HCT116 (cell line): ENCODE measurements at regions not wholly inside any gene's neighbourhood (a gene's known extent, or its start where the extent isn't known, plus 50 kb on each side); places are given as distances from the start of the nearest gene placed in this dataset.

Source experiments
- ATAC-seq: fragments of 200-7000 bp; cut with Tn5 transposase; 2 replicates; pipeline ENCODE4 v1.9.1; 2020; ENCODE audit warnings: mild to moderate bottlenecking, moderate library complexity
- BruUV-seq: library from RNA; stranded (reverse); fragments of 400-500 nt; replicated peaks from 2 replicates; lab custom pipeline; 2021; lab: Mats Ljungman, UMichigan
- CTCF ChIA-PET: fragments of 300-600 bp; sonication (Branson Sonifier 250); formaldehyde crosslinking; loops from one replicate; lab custom pipeline; 2021; ENCODE audit warnings: antibody characterized with exemption; lab: Charles Lee
- POLR2A ChIA-PET: fragments of 300-600, 350-600 bp; sonication (Branson Sonifier 250); formaldehyde crosslinking; loops from one replicate; lab custom pipeline; 2021; ENCODE audit warnings: antibody characterized with exemption; lab: Charles Lee
- RAD21 ChIA-PET, 2 experiments: fragments of 300-600 bp; sonication (Branson Sonifier 250); formaldehyde crosslinking; loops; one replicate each; lab custom pipeline; 2023; ENCODE audit warnings: low total read pairs in 2 of 2; ENCODE audit not compliant: uncharacterized antibody in 2 of 2, unreplicated experiment in 2 of 2, low non-redundant PET in 1 of 2; lab: Charles Lee
- DNase-seq: peaks from one replicate; pipeline ENCODE4 v3.0.0-alpha.2; 2010; ENCODE audit warnings: low read depth, low spot score
- H2AFZ ChIP-seq: fragments of 200-600 bp; shearing (Covaris generic), sonication (generic); 2 replicates; pipeline ENCODE4 v1.6.1; 2017; ENCODE audit warnings: low read depth, mixed run types, mixed read lengths, antibody characterized with exemption, low read length; ENCODE audit not compliant: poor library complexity, severe bottlenecking
- H3K27ac ChIP-seq: 2 replicates; pipeline ENCODE4 v1.5.1; 2012; ENCODE audit warnings: low read depth, low read length
- H3K27me3 ChIP-seq: fragments of 200-600 bp; sonication (generic); 2 replicates; pipeline ENCODE4 v1.6.1; 2016; ENCODE audit warnings: mixed run types, low read length, mixed read lengths; ENCODE audit not compliant: insufficient read depth
- H3K36me3 ChIP-seq, 2 experiments: fragments of 200-500 bp in 1 of 2; fragments of 200-600 bp in 1 of 2; sonication (Bioruptor generic) in 1 of 2; sonication (generic) in 1 of 2; 2 replicates each; pipeline versions ENCODE4 v1.5.1 to v1.6.1; 2014 to 2016; ENCODE audit warnings: low read length in 2 of 2, inconsistent platforms in 1 of 2, mixed read lengths in 1 of 2, mixed run types in 1 of 2; ENCODE audit not compliant: insufficient read depth in 2 of 2, control insufficient read depth in 1 of 2
- H3K4me1 ChIP-seq, 2 experiments: fragments of 200-600 bp in 1 of 2; sonication (generic) in 1 of 2; 2 replicates each; pipeline versions ENCODE4 v1.5.1 to v1.6.1; 2012 to 2017; ENCODE audit warnings: low read length in 2 of 2, inconsistent platforms in 1 of 2, mild to moderate bottlenecking in 1 of 2, mixed read lengths in 1 of 2, mixed run types in 1 of 2, moderate library complexity in 1 of 2; ENCODE audit not compliant: insufficient read depth in 2 of 2, control insufficient read depth in 1 of 2
- H3K4me2 ChIP-seq: fragments of 200-600 bp; sonication (generic); 2 replicates; pipeline ENCODE4 v1.6.1; 2017; ENCODE audit warnings: mixed run types, low read length, mixed read lengths
- H3K4me3 ChIP-seq, 2 experiments: fragments of 200-600 bp in 1 of 2; sonication (generic) in 1 of 2; replicated peaks in 1 of 2; 2 replicates each; pipeline ENCODE4 v1.5.1; 2011 to 2016; ENCODE audit warnings: low read length in 2 of 2, control low read depth in 1 of 2, low read depth in 1 of 2, mild to moderate bottlenecking in 1 of 2, mixed read lengths in 1 of 2, mixed run types in 1 of 2
- H3K79me2 ChIP-seq: fragments of 200-600 bp; sonication (generic); 2 replicates; pipeline ENCODE4 v1.6.1; 2017; ENCODE audit warnings: mild to moderate bottlenecking, mixed run types, low read length, moderate library complexity, mixed read lengths; ENCODE audit not compliant: insufficient read depth
- H3K9ac ChIP-seq: fragments of 200-600 bp; sonication (generic); 2 replicates; pipeline ENCODE4 v1.6.1; 2016; ENCODE audit warnings: low read length, mixed read lengths
- H3K9me2 ChIP-seq: fragments of 200-600 bp; sonication (generic), shearing (Covaris generic); 2 replicates; pipeline ENCODE4 v1.6.1; 2017; ENCODE audit warnings: mixed run types, mild to moderate bottlenecking, moderate library complexity; ENCODE audit not compliant: insufficient read depth
- H3K9me3 ChIP-seq, 2 experiments: fragments of 200-500 bp in 1 of 2; fragments of 200-600 bp in 1 of 2; sonication (Bioruptor generic) in 1 of 2; sonication (generic) in 1 of 2; 2 replicates each; pipeline ENCODE4 v1.6.1; 2014 to 2017; ENCODE audit warnings: low read length in 2 of 2, mixed read lengths in 2 of 2, inconsistent platforms in 1 of 2, low read depth in 1 of 2, mild to moderate bottlenecking in 1 of 2, mixed run types in 1 of 2, moderate library complexity in 1 of 2; ENCODE audit not compliant: control insufficient read depth in 1 of 2, insufficient read depth in 1 of 2
- H4K20me1 ChIP-seq: fragments of 200-600 bp; sonication (generic), shearing (Covaris generic); 2 replicates; pipeline ENCODE4 v1.6.1; 2017; ENCODE audit warnings: mixed run types, mild to moderate bottlenecking, moderate library complexity; ENCODE audit not compliant: insufficient read depth
- CBX3 ChIP-seq: IDR thresholded peaks from 2 replicates; pipeline ENCODE4 v1.6.1; 2012; ENCODE audit warnings: low read depth
- CEBPB ChIP-seq: IDR thresholded peaks from 2 replicates; pipeline ENCODE4 v1.6.1; 2012; ENCODE audit warnings: low read depth
- CTCF ChIP-seq, 3 experiments: fragments of 200-600 bp in 1 of 3; sonication (generic) in 1 of 3; IDR thresholded peaks in 2 of 3; conservative IDR thresholded peaks in 1 of 3; 2 replicates each; pipeline ENCODE4 v1.5.1; 2012 to 2017; ENCODE audit warnings: low read depth in 2 of 3, low read length in 2 of 3, antibody characterized with exemption in 1 of 3, borderline replicate concordance in 1 of 3, control low read depth in 1 of 3, mild to moderate bottlenecking in 1 of 3, mixed read lengths in 1 of 3, mixed run types in 1 of 3, moderate library complexity in 1 of 3; ENCODE audit not compliant: insufficient read depth in 1 of 3
- EGR1 ChIP-seq: IDR thresholded peaks from 2 replicates; pipeline ENCODE4 v1.6.1; 2012; ENCODE audit warnings: low read depth
- ELF1 ChIP-seq: IDR thresholded peaks from 2 replicates; pipeline ENCODE4 v1.6.1; 2012; ENCODE audit warnings: low read depth, borderline replicate concordance
- EZH2 ChIP-seq: fragments of 200-600 bp; sonication (generic); IDR thresholded peaks from 2 replicates; pipeline ENCODE4 v1.6.1; 2017; ENCODE audit warnings: antibody characterized with exemption, mixed run types
- FOSL1 ChIP-seq: IDR thresholded peaks from 2 replicates; pipeline ENCODE4 v1.6.1; 2012; ENCODE audit warnings: low read depth
- JUND ChIP-seq: IDR thresholded peaks from 2 replicates; pipeline ENCODE4 v1.6.1; 2012
- MAX ChIP-seq: IDR thresholded peaks from 2 replicates; pipeline ENCODE4 v1.6.1; 2012
- POLR2A ChIP-seq: IDR thresholded peaks from 2 replicates; pipeline ENCODE4 v1.7.0; 2011; ENCODE audit warnings: borderline replicate concordance; ENCODE audit not compliant: insufficient read depth, insufficient read length; ENCODE audit errors: extremely low read depth
- POLR2AphosphoS5 ChIP-seq: IDR thresholded peaks from 2 replicates; pipeline ENCODE4 v1.6.1; 2011; ENCODE audit warnings: mild to moderate bottlenecking, low read depth, low read length, moderate library complexity
- RAD21 ChIP-seq: IDR thresholded peaks from 2 replicates; pipeline ENCODE4 v1.6.1; 2012; ENCODE audit warnings: low read depth, mild to moderate bottlenecking
- SIN3A ChIP-seq: IDR thresholded peaks from 2 replicates; pipeline ENCODE4 v1.6.1; 2012; ENCODE audit warnings: low read depth
- TCF7L2 ChIP-seq: IDR thresholded peaks from 2 replicates; pipeline ENCODE4 v1.7.0; 2011; ENCODE audit warnings: borderline replicate concordance, inconsistent platforms; ENCODE audit not compliant: insufficient read depth, insufficient read length; ENCODE audit errors: extremely low read depth
- YY1 ChIP-seq: IDR thresholded peaks from 2 replicates; pipeline ENCODE4 v1.6.1; 2011; ENCODE audit warnings: low read length, low read depth, moderate library complexity, mild to moderate bottlenecking; ENCODE audit not compliant: insufficient replicate concordance; ENCODE audit errors: extremely low read depth
- ZBTB33 ChIP-seq: IDR thresholded peaks from 2 replicates; pipeline ENCODE4 v1.6.1; 2011; ENCODE audit warnings: mild to moderate bottlenecking, low read length, moderate library complexity; ENCODE audit not compliant: insufficient replicate concordance; ENCODE audit errors: extremely low read depth
- ZNF274 ChIP-seq: fragments of 200-500 bp; sonication (Bioruptor generic); IDR thresholded peaks from 2 replicates; pipeline ENCODE4 v1.6.1; 2014; ENCODE audit warnings: mild to moderate bottlenecking, low read depth, low read length, inconsistent platforms
- intact Hi-C: fragments of 100-400 bp; cut with micrococcal nuclease; formaldehyde crosslinking; loops from 2 replicates; pipeline ENCODE4 v1.10.0; 2022

- ATAC-seq, result no peak
- Histone ChIP-seq H3K9me3 (peaks cover 0 to 4% of the 10 kb centered on the region in 2 experiments; a peak in 2 of 4 replicates), H3K9me2 (no peaks in the 10 kb centered on the region), H3K36me3 (no peaks in the 10 kb centered on the region), H3K79me2 (no peaks in the 10 kb centered on the region)
- intact Hi-C loops, result no loop called here
- ChIA-PET POLR2A (no interaction called here), CTCF (no interaction called here)
- no peak for TF ChIP-seq EZH2
- no peak for TF ChIP-seq POLR2A
- no peak for TF ChIP-seq ZNF274
- no peak for TF ChIP-seq CEBPB
- TF ChIP-seq RAD21, result no peak
- TF ChIP-seq MAX, result no peak
- no peak for TF ChIP-seq SIN3A
- TF ChIP-seq POLR2AphosphoS5, result no peak
- TF ChIP-seq TCF7L2, result no peak
- TF ChIP-seq YY1, result no peak
- TF ChIP-seq CTCF (IDR thresholded peaks at IDR 0.05 in 2 of 3, conservative IDR thresholded peaks at IDR 0.05 in 1 of 3; ENCODE audit: borderline replicate concordance in 1 of 3, insufficient read depth in 1 of 3, low read depth in 2 of 3, low read length in 2 of 3), result no peak
- no peak for TF ChIP-seq CBX3
- TF ChIP-seq ZBTB33, result no peak
- no peak for TF ChIP-seq EGR1
- no peak for TF ChIP-seq ELF1
- no peak for TF ChIP-seq FOSL1
- no peak for TF ChIP-seq JUND
- TF ChIP-seq, all 23 proteins: peak for 0
- Histone ChIP-seq H3K27ac (no peak overlapping the region), H3K4me3 (no peak overlapping the region), H3K27me3 (no peaks in the 10 kb centered on the region), H3K4me1 (no peaks in the 10 kb centered on the region), H4K20me1 (no peaks in the 10 kb centered on the region), H3K9ac (no peak overlapping the region), H2AFZ (no peak overlapping the region), H3K4me2 (no peak overlapping the region)
- RAD21 ChIA-PET, result no interaction called here
- no peak for DNase-seq
- no TSS peak for BruUV-seq
Measured at GRCh38 chr9:117927354-117927753, 223.2 kb downstream of the TLR4 start.
